Mammary epithelial cell (primary cell): ENCODE measurements at regions not wholly inside any gene's neighbourhood (a gene's known extent, or its start where the extent isn't known, plus 50 kb on each side); places are given as distances from the start of the nearest gene placed in this dataset.
"Not testable (repeated sequence)": the region's sequence is repeated elsewhere in the genome, so short reads cannot be mapped to it uniquely, and the experiment has no call there.

Experiments
- CTCF ChIP-seq, 2 donors: IDR thresholded peaks in 1 of 2; conservative IDR thresholded peaks in 1 of 2; 2 replicates each; pipeline ENCODE4 v1.5.1; 2011 to 2012; ENCODE audit warnings: inconsistent platforms in 2 of 2, low read length in 2 of 2, mild to moderate bottlenecking in 2 of 2, control low read depth in 1 of 2, low read depth in 1 of 2; ENCODE audit not compliant: insufficient read depth in 1 of 2; ENCODE audit errors: extremely low read depth in 1 of 2
- EZH2 ChIP-seq: IDR thresholded peaks from 2 replicates; pipeline ENCODE4 v1.6.1; 2012; ENCODE audit warnings: low read length, inconsistent platforms, borderline replicate concordance

DNA sequence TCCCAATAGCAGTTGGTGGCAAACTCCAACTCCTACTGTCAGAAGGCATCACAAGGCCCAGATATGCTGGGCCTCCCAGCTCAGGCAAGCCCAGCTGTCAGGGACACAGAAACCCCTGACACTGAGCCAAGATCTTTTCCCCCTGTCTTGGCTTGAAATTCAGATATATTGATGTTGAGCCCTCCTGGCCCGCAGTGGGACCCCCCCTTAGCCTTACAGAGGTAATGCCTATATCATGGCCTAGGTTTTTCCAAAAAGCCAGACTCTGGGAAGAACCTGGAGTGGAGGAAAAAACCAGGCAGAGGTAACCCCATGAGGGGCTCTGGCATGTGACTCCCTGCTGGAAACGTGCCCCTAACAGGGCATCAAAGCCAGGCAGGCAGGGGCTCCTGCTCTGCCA lies 129.2 kb downstream of the POTEG start:
- TF ChIP-seq CTCF (conservative IDR thresholded peaks at IDR 0.05 in 1 of 2, IDR thresholded peaks at IDR 0.05 in 1 of 2; ENCODE audit: extremely low read depth in 1 of 2, insufficient read depth in 1 of 2, low read depth in 1 of 2, low read length in 2 of 2); EZH2: not testable (repeated sequence)
